K562 (cell line): ENCODE measurements at regions not wholly inside any gene's neighbourhood (a gene's known extent, or its start where the extent isn't known, plus 50 kb on each side); places are given as distances from the start of the nearest gene placed in this dataset.

Experiments used
- ATAC-seq: fragments of 200-7000 bp; cut with Tn5 transposase; 3 replicates; pipeline ENCODE4 v1.9.1; 2020; ENCODE audit warnings: moderate library complexity
- BruUV-seq: library from RNA; stranded (reverse); fragments of 400-500 nt; replicated peaks from 2 replicates; lab custom pipeline; 2021; lab: Mats Ljungman, UMichigan
- CTCF ChIA-PET: fragments of 300-600 bp; formaldehyde crosslinking; extraction: SDS; loops from one replicate; lab custom pipeline; 2021; ENCODE audit warnings: low intra/inter-chr PET ratio; lab: Yijun Ruan, JAX
- POLR2A ChIA-PET: fragments of 300-600, 350-650 bp; sonication (Branson Sonifier 250); formaldehyde crosslinking; extraction: SDS; loops from one replicate; lab custom pipeline; 2021; ENCODE audit warnings: antibody characterized with exemption, inconsistent platforms; lab: Yijun Ruan, JAX
- DNase-seq, 4 experiments: peaks; one replicate each; pipeline versions ENCODE4 v3.0.0 to v3.0.0-alpha.2; 2011 to 2018; ENCODE audit warnings: low spot score in 3 of 4, mixed read lengths in 3 of 4; ENCODE audit errors: extremely low read depth in 1 of 4
- FAIRE-seq: peaks from 2 replicates; lab custom pipeline; 2011; peaks lifted over from hg19 to GRCh38; lab: Jason Lieb, UNC
- H2AFZ ChIP-seq: 2 replicates; pipeline ENCODE4 v1.6.0; 2011; ENCODE audit warnings: low read depth, low read length, control low read depth, inconsistent platforms
- H3K27ac ChIP-seq: fragments of 200-600 bp; 3 replicates; pipeline ENCODE4 v1.8.0; 2011; ENCODE audit warnings: low read depth, mild to moderate bottlenecking, control low read depth, inconsistent platforms, low read length, moderate library complexity, mixed read lengths; ENCODE audit errors: extremely low read depth
- H3K27me3 ChIP-seq, 2 experiments: fragments of 300-600 bp in 1 of 2; 2 replicates in 1 of 2; 3 replicates in 1 of 2; pipeline versions ENCODE4 v1.6.0 to v1.8.0; 2011; ENCODE audit warnings: inconsistent platforms in 2 of 2, low read length in 2 of 2, mild to moderate bottlenecking in 1 of 2, mixed read lengths in 1 of 2, moderate library complexity in 1 of 2; ENCODE audit not compliant: control insufficient read depth in 2 of 2, insufficient read depth in 2 of 2
- H3K36me3 ChIP-seq: fragments of 300-600 bp; 3 replicates; pipeline ENCODE4 v1.8.0; 2011; ENCODE audit warnings: mild to moderate bottlenecking, low read length, inconsistent platforms; ENCODE audit not compliant: control insufficient read depth, insufficient read depth
- H3K4me1 ChIP-seq, 2 experiments: fragments of 200-600 bp in 1 of 2; replicated peaks in 1 of 2; 2 replicates in 1 of 2; 3 replicates in 1 of 2; pipeline versions ENCODE4 v1.5.1 to v1.8.0; 2011; ENCODE audit warnings: inconsistent platforms in 2 of 2, low read length in 2 of 2, mild to moderate bottlenecking in 1 of 2, mixed read lengths in 1 of 2, moderate library complexity in 1 of 2; ENCODE audit not compliant: control insufficient read depth in 2 of 2, insufficient read depth in 2 of 2
- H3K4me2 ChIP-seq: 2 replicates; pipeline ENCODE4 v1.6.1; 2011; ENCODE audit warnings: low read length, control low read depth, inconsistent platforms, mixed read lengths; ENCODE audit not compliant: insufficient read depth
- H3K4me3 ChIP-seq: fragments of 200-600 bp; sonication (generic), shearing (Covaris generic); 2 replicates; pipeline ENCODE4 v1.5.1; 2016; ENCODE audit warnings: control low read depth, inconsistent platforms
- H3K79me2 ChIP-seq: fragments of 200-600 bp; 3 replicates; pipeline ENCODE4 v1.8.0; 2011; ENCODE audit warnings: low read length, inconsistent platforms; ENCODE audit not compliant: control insufficient read depth, insufficient read depth
- H3K9ac ChIP-seq, 2 experiments: 2 replicates each; pipeline versions ENCODE4 v1.6.0 to v1.6.1; 2011; ENCODE audit warnings: low read depth in 2 of 2, low read length in 2 of 2, control low read depth in 1 of 2, inconsistent platforms in 1 of 2, mild to moderate bottlenecking in 1 of 2, mixed read lengths in 1 of 2; ENCODE audit not compliant: insufficient read depth in 1 of 2
- H3K9me1 ChIP-seq: one replicate; pipeline ENCODE4 v1.6.0; 2011; ENCODE audit warnings: inconsistent platforms, mild to moderate bottlenecking, low read length, moderate library complexity; ENCODE audit not compliant: control insufficient read depth, insufficient read depth
- H3K9me3 ChIP-seq: replicated peaks from 2 replicates; pipeline ENCODE4 v1.5.1; 2011; ENCODE audit warnings: low read depth, low read length, inconsistent platforms; ENCODE audit not compliant: control insufficient read depth, insufficient read depth
- H4K20me1 ChIP-seq: replicated peaks from 2 replicates; pipeline ENCODE4 v1.6.1; 2011; ENCODE audit warnings: low read length, inconsistent platforms, mixed read lengths; ENCODE audit not compliant: control insufficient read depth, insufficient read depth
- BDP1 ChIP-seq: IDR thresholded peaks from 3 replicates; pipeline ENCODE4 v1.6.1; 2011; ENCODE audit not compliant: insufficient read length, insufficient read depth
- GATAD2A ChIP-seq: fragments of 450-650 bp; IDR thresholded peaks from 2 replicates; pipeline ENCODE4 v1.6.1; 2017
- PHF21A ChIP-seq: fragments of 450-650 bp; IDR thresholded peaks from 2 replicates; pipeline ENCODE4 v1.6.1; 2017; ENCODE audit warnings: low read depth, borderline replicate concordance
- SOX6 ChIP-seq: fragments of 450-650 bp; IDR thresholded peaks from 2 replicates; pipeline ENCODE4 v1.6.1; 2014; ENCODE audit warnings: mild to moderate bottlenecking
- TBP ChIP-seq: optimal IDR thresholded peaks from 2 replicates; pipeline ENCODE3; 2011; ENCODE audit warnings: low read depth, low read length, improper control_type of control experiment
- ZC3H11A ChIP-seq: IDR thresholded peaks from 2 replicates; pipeline ENCODE4 v1.6.1; 2012; ENCODE audit warnings: low read depth, low read length, improper control_type of control experiment
- WGBS: fragments of 100-300 bp; shearing (Covaris generic); methylation state at CpG from one replicate; pipeline ENCODE4 v1.1.6; 2016; ENCODE audit warnings: low coverage, mixed read lengths; ENCODE audit not compliant: insufficient coverage; ENCODE audit errors: missing lambda C conversion rate; 5-methylcytosine and 5-hydroxymethylcytosine counted together
- in situ Hi-C: fragments of 300-500 bp; cut with MboI; formaldehyde crosslinking; loops from 4 replicates; pipeline ENCODE4 v1.15.0; 2018; ENCODE audit warnings: inconsistent platforms, mixed read lengths
- intact Hi-C: fragments of 100-400 bp; cut with micrococcal nuclease; formaldehyde crosslinking; loops from 2 replicates; pipeline ENCODE4 v1.14.2; 2022
- TF ChIP-seq, protein P1 (sequence below): sonication (generic); formaldehyde crosslinking; IDR thresholded peaks from 2 replicates; pipeline ENCODE4 v1.8.1; 2023; ENCODE audit warnings: mild to moderate bottlenecking, missing genetic modification reagents
- TF ChIP-seq, protein P2 (sequence below): fragments of 250-450 bp; sonication (Bioruptor Pico); IDR thresholded peaks from 2 replicates; pipeline ENCODE4 v1.5.0; 2022; ENCODE audit warnings: mild to moderate bottlenecking

DNA sequence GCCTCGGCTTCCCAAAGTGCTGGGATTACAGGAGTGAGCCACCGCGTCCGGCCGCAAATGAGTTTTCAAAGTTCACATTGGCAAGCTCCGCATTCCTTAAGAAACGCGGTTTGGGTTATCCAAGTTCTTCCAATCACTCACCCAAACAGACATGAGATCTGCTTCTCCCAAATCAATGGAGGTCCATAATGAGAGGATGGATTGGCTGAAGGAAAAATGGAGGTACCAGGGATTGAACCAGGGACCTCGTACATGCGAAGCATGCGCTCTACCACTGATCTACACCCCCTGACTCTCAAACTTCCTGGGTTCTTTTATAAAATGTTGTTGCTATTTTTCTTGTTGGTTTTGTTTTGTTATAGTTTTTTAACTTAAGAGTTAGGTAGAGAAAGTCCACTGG, 170.0 kb downstream of the GPX5 start:
- no peaks in the 10 kb centered on the region for H3K79me2 ChIP-seq
- no peak overlapping the region for H2AFZ ChIP-seq
- 98% methylated on average over 11 of the region's 11 CpGs for WGBS
- H4K20me1 ChIP-seq = no peaks in the 10 kb centered on the region
- H3K9me1 ChIP-seq = no peaks in the 10 kb centered on the region
- no peaks in the 10 kb centered on the region for H3K36me3 ChIP-seq
- no TSS peak for BruUV-seq
- H3K27me3 ChIP-seq = no peaks in the 10 kb centered on the region; a peak in 1 of 5 replicates
- in situ Hi-C loops (loop anchor here (10.0 kb wide), 1 partner anchor 909 kb away; no protein-coding TSS in a partner anchor), intact Hi-C loops (no loop called here)
- H3K4me3 ChIP-seq = no peak overlapping the region
- CTCF ChIA-PET = no interaction called here
- H3K4me1 ChIP-seq = peaks cover 6 to 7% of the 10 kb centered on the region in 2 experiments; a peak in 3 of 5 replicates
- H3K9ac ChIP-seq = no peak overlapping the region
- TF ChIP-seq PHF21A (no peak), ZC3H11A (no peak), SOX6 (no peak), TBP (peak; percentile 62), GATAD2A (no peak), BDP1 (no peak)
- TF ChIP-seq, protein P1, sequence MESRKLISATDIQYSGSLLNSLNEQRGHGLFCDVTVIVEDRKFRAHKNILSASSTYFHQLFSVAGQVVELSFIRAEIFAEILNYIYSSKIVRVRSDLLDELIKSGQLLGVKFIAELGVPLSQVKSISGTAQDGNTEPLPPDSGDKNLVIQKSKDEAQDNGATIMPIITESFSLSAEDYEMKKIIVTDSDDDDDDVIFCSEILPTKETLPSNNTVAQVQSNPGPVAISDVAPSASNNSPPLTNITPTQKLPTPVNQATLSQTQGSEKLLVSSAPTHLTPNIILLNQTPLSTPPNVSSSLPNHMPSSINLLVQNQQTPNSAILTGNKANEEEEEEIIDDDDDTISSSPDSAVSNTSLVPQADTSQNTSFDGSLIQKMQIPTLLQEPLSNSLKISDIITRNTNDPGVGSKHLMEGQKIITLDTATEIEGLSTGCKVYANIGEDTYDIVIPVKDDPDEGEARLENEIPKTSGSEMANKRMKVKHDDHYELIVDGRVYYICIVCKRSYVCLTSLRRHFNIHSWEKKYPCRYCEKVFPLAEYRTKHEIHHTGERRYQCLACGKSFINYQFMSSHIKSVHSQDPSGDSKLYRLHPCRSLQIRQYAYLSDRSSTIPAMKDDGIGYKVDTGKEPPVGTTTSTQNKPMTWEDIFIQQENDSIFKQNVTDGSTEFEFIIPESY = no peak
- TF ChIP-seq, protein P2, sequence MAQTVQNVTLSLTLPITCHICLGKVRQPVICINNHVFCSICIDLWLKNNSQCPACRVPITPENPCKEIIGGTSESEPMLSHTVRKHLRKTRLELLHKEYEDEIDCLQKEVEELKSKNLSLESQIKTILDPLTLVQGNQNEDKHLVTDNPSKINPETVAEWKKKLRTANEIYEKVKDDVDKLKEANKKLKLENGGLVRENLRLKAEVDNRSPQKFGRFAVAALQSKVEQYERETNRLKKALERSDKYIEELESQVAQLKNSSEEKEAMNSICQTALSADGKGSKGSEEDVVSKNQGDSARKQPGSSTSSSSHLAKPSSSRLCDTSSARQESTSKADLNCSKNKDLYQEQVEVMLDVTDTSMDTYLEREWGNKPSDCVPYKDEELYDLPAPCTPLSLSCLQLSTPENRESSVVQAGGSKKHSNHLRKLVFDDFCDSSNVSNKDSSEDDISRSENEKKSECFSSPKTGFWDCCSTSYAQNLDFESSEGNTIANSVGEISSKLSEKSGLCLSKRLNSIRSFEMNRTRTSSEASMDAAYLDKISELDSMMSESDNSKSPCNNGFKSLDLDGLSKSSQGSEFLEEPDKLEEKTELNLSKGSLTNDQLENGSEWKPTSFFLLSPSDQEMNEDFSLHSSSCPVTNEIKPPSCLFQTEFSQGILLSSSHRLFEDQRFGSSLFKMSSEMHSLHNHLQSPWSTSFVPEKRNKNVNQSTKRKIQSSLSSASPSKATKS (CRISPR knock-in tag) = no peak
- H3K27ac ChIP-seq = no peak overlapping the region
- ATAC-seq (no peak), FAIRE-seq (no peak), DNase-seq (no peak)
- no peaks in the 10 kb centered on the region; the same call in 1 of the 2 replicates for H3K9me3 ChIP-seq
- no peak overlapping the region for H3K4me2 ChIP-seq
- POLR2A ChIA-PET = no interaction called here
